ENCODE measurements at regions not wholly inside any gene's neighbourhood (a gene's known extent, or its start where the extent isn't known, plus 50 kb on each side); places are given as distances from the start of the nearest gene placed in this dataset.
"Not testable (repeated sequence)": the region's sequence is repeated elsewhere in the genome, so short reads cannot be mapped to it uniquely, and the experiment has no call there.

GRCh38 chr13:50168786-50169185 is 153.5 kb downstream of the KCNRG start:
- Histone ChIP-seq H3K4me3 (ENCODE audit: low read length) (no peak overlapping the region), H3K9me3 (ENCODE audit: control insufficient read depth, low read length) (no peaks in the 10 kb centered on the region), H3K9ac (ENCODE audit: low read length) (no peak overlapping the region), H3K4me1 (ENCODE audit: control insufficient read depth, insufficient read depth, low read length) (no peaks in the 10 kb centered on the region), H3K27me3 (ENCODE audit: control insufficient read depth, insufficient read depth, low read length) (no peaks in the 10 kb centered on the region), H3K36me3 (ENCODE audit: control insufficient read depth, insufficient read depth, low read length) (no peaks in the 10 kb centered on the region)

DNA sequence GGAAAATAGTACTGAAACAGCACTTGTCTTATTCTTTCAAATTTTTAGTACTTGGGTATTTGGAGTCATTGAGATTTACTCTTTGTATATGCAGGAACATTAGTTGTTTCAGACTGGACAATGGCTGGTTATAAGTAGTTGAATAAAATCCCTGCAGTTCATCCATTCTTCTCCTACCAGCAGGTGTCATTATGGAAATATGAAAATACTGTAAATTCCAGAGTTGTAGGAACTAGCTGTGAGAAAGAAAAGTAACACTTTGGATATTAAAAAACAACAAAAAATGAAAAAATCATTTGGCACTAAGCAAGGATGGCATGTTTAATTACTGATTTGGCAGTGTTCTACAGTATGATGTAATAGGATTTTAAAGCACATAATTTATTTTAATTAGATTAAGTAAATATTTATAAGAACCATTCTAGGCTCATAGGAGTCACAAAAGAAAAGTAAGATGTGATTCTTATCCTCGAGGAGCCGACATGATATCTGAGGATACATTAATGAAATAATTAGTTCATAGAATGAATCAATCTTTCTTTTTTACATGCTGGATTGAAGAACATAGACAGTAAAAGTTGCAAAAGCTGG is 155.3 kb downstream of the KCNRG start:
- Histone ChIP-seq H3K9me3 (ENCODE audit: control insufficient read depth, low read length) (no peaks in the 10 kb centered on the region), H3K9ac (ENCODE audit: low read length) (no peak overlapping the region), H3K4me3 (ENCODE audit: low read length) (no peak overlapping the region), H3K27me3 (ENCODE audit: control insufficient read depth, insufficient read depth, low read length) (no peaks in the 10 kb centered on the region), H3K4me1 (ENCODE audit: control insufficient read depth, insufficient read depth, low read length) (no peaks in the 10 kb centered on the region), H3K36me3 (ENCODE audit: control insufficient read depth, insufficient read depth, low read length) (no peaks in the 10 kb centered on the region)

GRCh38 chr13:50171590-50172282 is 156.5 kb downstream of the KCNRG start:
- Histone ChIP-seq H3K4me1 (ENCODE audit: control insufficient read depth, insufficient read depth, low read length) (no peaks in the 10 kb centered on the region), H3K36me3 (ENCODE audit: control insufficient read depth, insufficient read depth, low read length) (no peaks in the 10 kb centered on the region), H3K9ac (ENCODE audit: low read length) (no peak overlapping the region), H3K9me3 (ENCODE audit: control insufficient read depth, low read length) (no peaks in the 10 kb centered on the region), H3K4me3 (ENCODE audit: low read length) (no peak overlapping the region), H3K27me3 (ENCODE audit: control insufficient read depth, insufficient read depth, low read length) (no peaks in the 10 kb centered on the region)

GRCh38 chr13:50173045-50173444 is 157.8 kb downstream of the KCNRG start:
- not testable (repeated sequence) for H3K9me3 ChIP-seq (ENCODE audit: control insufficient read depth, low read length); H3K4me1 ChIP-seq (ENCODE audit: control insufficient read depth, insufficient read depth, low read length)

DNA sequence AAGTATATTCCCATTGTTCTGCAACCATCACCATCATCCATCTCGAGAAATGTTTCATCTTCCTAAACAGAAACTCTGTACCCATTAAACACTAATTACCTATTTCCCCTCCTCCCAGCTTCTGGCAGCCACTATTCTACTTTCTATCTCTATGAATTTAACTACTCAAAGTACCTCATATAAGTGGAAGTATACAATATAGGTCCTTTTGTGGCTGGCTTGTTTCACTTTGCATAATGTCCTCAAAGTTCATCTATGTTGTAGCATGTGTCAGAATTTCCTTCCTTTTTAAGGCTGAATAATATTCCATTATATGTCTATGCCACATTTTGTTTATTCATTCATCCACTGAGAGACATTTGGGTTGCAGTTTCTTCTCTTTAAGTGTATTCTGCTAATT is 159.4 kb downstream of the KCNRG start:
- Histone ChIP-seq H3K4me3 (ENCODE audit: low read length) (no peak overlapping the region), H3K27me3 (ENCODE audit: control insufficient read depth, insufficient read depth, low read length) (no peaks in the 10 kb centered on the region), H3K4me1 (ENCODE audit: control insufficient read depth, insufficient read depth, low read length) (no peaks in the 10 kb centered on the region)

More at GRCh38 chr13:50173045-50173444, 157.8 kb downstream of the KCNRG start:
- H3K9ac ChIP-seq (ENCODE audit: low read length); H3K27me3 ChIP-seq (ENCODE audit: control insufficient read depth, insufficient read depth, low read length); H3K36me3 ChIP-seq (ENCODE audit: control insufficient read depth, insufficient read depth, low read length); H3K4me3 ChIP-seq (ENCODE audit: low read length): not testable (repeated sequence)

GRCh38 chr13:50179977-50180376 is 164.7 kb downstream of the KCNRG start:
- no peaks in the 10 kb centered on the region for H3K27me3 ChIP-seq (ENCODE audit: control insufficient read depth, insufficient read depth, low read length)
- H3K4me1 ChIP-seq (ENCODE audit: control insufficient read depth, insufficient read depth, low read length): no peaks in the 10 kb centered on the region
- no peak overlapping the region for H3K4me3 ChIP-seq (ENCODE audit: low read length)
- H3K36me3 ChIP-seq (ENCODE audit: control insufficient read depth, insufficient read depth, low read length): no peaks in the 10 kb centered on the region
- H3K9me3 ChIP-seq (ENCODE audit: control insufficient read depth, low read length): no peaks in the 10 kb centered on the region
- H3K9ac ChIP-seq (ENCODE audit: low read length): no peak overlapping the region

More for the DNA sequence above, 159.4 kb downstream of the KCNRG start:
- no peaks in the 10 kb centered on the region for H3K9me3 ChIP-seq (ENCODE audit: control insufficient read depth, low read length)
- no peak overlapping the region for H3K9ac ChIP-seq (ENCODE audit: low read length)
- H3K36me3 ChIP-seq (ENCODE audit: control insufficient read depth, insufficient read depth, low read length): no peaks in the 10 kb centered on the region

DNA sequence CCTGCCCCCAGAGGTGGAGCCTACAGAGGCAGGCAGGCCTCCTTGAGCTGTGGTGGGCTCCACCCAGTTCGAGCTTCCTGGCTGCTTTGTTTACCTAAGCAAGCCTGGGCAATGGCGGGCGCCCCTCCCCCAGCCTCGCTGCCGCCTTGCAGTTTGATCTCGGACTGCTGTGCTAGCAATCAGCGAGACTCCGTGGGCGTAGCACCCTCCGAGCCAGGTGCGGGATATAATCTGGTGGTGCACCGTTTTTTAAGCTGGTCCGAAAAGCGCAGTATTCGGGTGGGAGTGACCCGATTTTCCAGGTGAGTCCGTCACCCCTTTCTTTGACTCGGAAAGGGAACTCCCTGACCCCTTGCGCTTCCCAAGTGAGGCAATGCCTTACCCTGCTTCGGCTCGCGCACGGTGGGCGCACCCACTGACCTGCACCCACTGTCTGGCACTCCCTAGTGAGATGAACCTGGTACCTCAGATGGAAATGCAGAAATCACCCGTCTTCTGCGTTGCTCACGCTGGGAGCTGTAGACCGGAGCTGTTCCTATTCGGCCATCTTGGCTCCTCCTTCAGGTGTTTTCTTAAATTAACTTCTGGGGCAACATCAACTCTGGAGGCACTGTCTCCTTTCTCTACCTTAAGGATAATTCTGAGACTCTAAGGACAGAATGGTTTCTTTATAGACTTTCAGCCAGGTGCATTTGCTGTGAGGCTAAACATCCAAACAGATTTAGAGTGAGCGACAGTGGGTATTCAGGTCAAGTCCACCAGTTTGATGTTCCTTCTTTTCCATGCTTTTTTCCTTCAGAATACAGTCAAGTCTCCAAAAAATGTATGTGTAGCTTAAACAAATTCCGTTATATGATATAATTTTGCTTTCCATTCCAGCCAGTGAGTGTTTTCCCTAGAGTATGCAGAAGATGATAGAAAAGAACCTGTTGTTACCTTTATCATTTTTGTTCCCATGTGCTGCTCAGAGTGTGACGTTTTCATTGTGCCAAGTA is 170.8 kb downstream of the KCNRG start:
- not testable (repeated sequence) for H3K27me3 ChIP-seq (ENCODE audit: control insufficient read depth, insufficient read depth, low read length); H3K36me3 ChIP-seq (ENCODE audit: control insufficient read depth, insufficient read depth, low read length); H3K9me3 ChIP-seq (ENCODE audit: control insufficient read depth, low read length); H3K9ac ChIP-seq (ENCODE audit: low read length); H3K4me3 ChIP-seq (ENCODE audit: low read length); H3K4me1 ChIP-seq (ENCODE audit: control insufficient read depth, insufficient read depth, low read length)

GRCh38 chr13:50187352-50188029 is 172.2 kb downstream of the KCNRG start:
- no peaks in the 10 kb centered on the region for H3K27me3 ChIP-seq (ENCODE audit: control insufficient read depth, insufficient read depth, low read length)
- H3K9me3 ChIP-seq (ENCODE audit: control insufficient read depth, low read length): no peaks in the 10 kb centered on the region
- no peak overlapping the region for H3K4me3 ChIP-seq (ENCODE audit: low read length)
- H3K4me1 ChIP-seq (ENCODE audit: control insufficient read depth, insufficient read depth, low read length): peaks cover 12% of the 10 kb centered on the region
- no peaks in the 10 kb centered on the region for H3K36me3 ChIP-seq (ENCODE audit: control insufficient read depth, insufficient read depth, low read length)
- H3K9ac ChIP-seq (ENCODE audit: low read length): no peak overlapping the region

DNA sequence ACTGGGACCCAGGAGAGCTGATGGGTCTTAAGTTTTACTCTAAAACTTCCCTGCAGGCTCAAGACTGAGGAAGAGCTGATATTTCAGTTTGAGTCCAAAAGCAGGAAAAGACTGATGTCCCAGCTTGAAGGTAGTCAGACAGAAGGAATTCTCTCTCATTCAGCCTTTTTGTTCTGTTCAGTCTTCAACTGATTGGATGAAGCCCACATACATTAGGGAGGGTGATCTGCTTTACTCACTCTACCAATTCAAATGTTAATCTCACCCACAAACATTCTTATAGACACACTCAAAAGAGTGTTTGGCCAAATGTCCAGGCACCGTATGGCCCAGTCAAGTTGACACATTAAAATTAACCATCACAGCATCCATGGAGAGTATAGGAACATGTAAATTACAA is 173.5 kb downstream of the KCNRG start:
- Histone ChIP-seq H3K36me3 (ENCODE audit: control insufficient read depth, insufficient read depth, low read length) (no peaks in the 10 kb centered on the region), H3K27me3 (ENCODE audit: control insufficient read depth, insufficient read depth, low read length) (no peaks in the 10 kb centered on the region)

DNA sequence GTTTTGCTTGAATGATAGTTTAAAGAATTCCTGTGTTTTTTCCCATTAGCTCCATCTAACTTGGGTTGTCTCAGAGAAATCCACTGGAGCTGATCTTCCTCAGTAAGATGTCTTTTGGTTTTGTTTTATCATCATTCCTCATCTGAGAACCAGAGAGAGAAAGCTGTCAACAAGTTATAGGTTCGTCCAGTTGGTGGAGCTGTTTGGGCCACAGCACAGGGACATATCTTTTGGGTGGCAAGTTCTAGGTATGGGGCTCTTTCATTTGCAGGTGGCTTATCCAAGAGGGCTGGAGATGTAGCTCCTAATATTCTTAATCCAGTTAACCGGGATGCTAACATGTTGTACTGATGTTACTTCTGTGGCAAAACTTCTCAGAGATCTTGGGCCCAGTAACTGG is 174.2 kb downstream of the KCNRG start:
- H3K9ac ChIP-seq (ENCODE audit: low read length): no peak overlapping the region
- no peaks in the 10 kb centered on the region for H3K9me3 ChIP-seq (ENCODE audit: control insufficient read depth, low read length)
- no peak overlapping the region for H3K4me3 ChIP-seq (ENCODE audit: low read length)
- peaks cover 14% of the 10 kb centered on the region for H3K4me1 ChIP-seq (ENCODE audit: control insufficient read depth, insufficient read depth, low read length)
- H3K36me3 ChIP-seq (ENCODE audit: control insufficient read depth, insufficient read depth, low read length): no peaks in the 10 kb centered on the region
- no peaks in the 10 kb centered on the region for H3K27me3 ChIP-seq (ENCODE audit: control insufficient read depth, insufficient read depth, low read length)

More for the DNA sequence above, 173.5 kb downstream of the KCNRG start:
- Histone ChIP-seq H3K9me3 (ENCODE audit: control insufficient read depth, low read length) (no peaks in the 10 kb centered on the region), H3K4me1 (ENCODE audit: control insufficient read depth, insufficient read depth, low read length) (peaks cover 14% of the 10 kb centered on the region), H3K4me3 (ENCODE audit: low read length) (no peak overlapping the region), H3K9ac (ENCODE audit: low read length) (no peak overlapping the region)

- no peak overlapping the region for H3K9ac ChIP-seq (ENCODE audit: low read length)
- H3K9me3 ChIP-seq (ENCODE audit: control insufficient read depth, low read length): no peaks in the 10 kb centered on the region
- no peak overlapping the region for H3K4me3 ChIP-seq (ENCODE audit: low read length)
- H3K36me3 ChIP-seq (ENCODE audit: control insufficient read depth, insufficient read depth, low read length): no peaks in the 10 kb centered on the region
- H3K27me3 ChIP-seq (ENCODE audit: control insufficient read depth, insufficient read depth, low read length): no peaks in the 10 kb centered on the region
- H3K4me1 ChIP-seq (ENCODE audit: control insufficient read depth, insufficient read depth, low read length): peaks cover 14% of the 10 kb centered on the region
Observed at GRCh38 chr13:50191004-50191403, 175.8 kb downstream of the KCNRG start.
